ENCODE measurements at regions not wholly inside any gene's neighbourhood (a gene's known extent, or its start where the extent isn't known, plus 50 kb on each side); places are given as distances from the start of the nearest gene placed in this dataset.

DNA sequence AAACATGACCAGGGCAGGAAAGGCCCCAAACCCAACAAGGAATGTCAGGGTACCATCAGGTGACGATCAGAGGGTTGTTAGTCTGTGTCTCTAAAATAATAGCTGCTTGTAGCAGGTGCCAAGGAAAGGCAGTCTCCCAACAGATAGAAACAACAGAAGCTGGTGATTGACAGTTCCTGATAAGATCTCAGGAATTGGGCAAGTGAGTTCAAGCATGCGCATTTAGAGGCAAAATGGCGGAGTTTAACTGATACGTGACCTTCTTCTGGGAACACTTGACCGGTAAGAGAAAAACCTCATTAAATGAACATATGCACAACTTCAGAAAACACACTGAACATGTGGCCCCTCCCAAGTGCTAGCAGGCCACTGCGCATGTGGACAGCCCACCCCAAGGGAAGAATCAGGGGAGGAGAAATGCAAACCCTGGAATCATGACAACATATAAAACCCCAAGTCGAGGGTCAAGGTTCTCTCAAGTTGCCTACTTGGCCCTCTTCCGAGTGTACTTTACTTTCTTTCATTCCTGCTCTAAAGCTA, 664.9 kb downstream of the KCNJ3 start:
- Mint-ChIP-seq H3K4me1 (ENCODE audit: insufficient read depth, unreplicated experiment) (no peaks in the 10 kb centered on the region), H3K27me3 (ENCODE audit: insufficient read depth, unreplicated experiment) (no peaks in the 10 kb centered on the region), H3K9me3 (ENCODE audit: unreplicated experiment) (no peaks in the 10 kb centered on the region), H3K27ac (ENCODE audit: low read depth, unreplicated experiment) (no peak overlapping the region), H3K4me3 (ENCODE audit: unreplicated experiment) (no peak overlapping the region), H3K36me3 (ENCODE audit: insufficient read depth, unreplicated experiment) (no peaks in the 10 kb centered on the region)
- no TSS peak for BruUV-seq (replicated peaks)
- ChIA-PET CTCF (interaction anchor here (1.3 to 1.7 kb wide), 3 partner anchors 10 to 1693 kb away, joined by 3 to 6 read pairs (median 4); no protein-coding TSS in a partner anchor), POLR2A (no interaction called here)
- intact Hi-C loops (cut with micrococcal nuclease), result no loop called here
- TF ChIP-seq, protein P1, sequence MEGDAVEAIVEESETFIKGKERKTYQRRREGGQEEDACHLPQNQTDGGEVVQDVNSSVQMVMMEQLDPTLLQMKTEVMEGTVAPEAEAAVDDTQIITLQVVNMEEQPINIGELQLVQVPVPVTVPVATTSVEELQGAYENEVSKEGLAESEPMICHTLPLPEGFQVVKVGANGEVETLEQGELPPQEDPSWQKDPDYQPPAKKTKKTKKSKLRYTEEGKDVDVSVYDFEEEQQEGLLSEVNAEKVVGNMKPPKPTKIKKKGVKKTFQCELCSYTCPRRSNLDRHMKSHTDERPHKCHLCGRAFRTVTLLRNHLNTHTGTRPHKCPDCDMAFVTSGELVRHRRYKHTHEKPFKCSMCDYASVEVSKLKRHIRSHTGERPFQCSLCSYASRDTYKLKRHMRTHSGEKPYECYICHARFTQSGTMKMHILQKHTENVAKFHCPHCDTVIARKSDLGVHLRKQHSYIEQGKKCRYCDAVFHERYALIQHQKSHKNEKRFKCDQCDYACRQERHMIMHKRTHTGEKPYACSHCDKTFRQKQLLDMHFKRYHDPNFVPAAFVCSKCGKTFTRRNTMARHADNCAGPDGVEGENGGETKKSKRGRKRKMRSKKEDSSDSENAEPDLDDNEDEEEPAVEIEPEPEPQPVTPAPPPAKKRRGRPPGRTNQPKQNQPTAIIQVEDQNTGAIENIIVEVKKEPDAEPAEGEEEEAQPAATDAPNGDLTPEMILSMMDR (IDR thresholded peaks at IDR 0.05; ENCODE audit: unreplicated experiment), result no peak
- no peak for DNase-seq (ENCODE audit: unreplicated experiment)

DNA sequence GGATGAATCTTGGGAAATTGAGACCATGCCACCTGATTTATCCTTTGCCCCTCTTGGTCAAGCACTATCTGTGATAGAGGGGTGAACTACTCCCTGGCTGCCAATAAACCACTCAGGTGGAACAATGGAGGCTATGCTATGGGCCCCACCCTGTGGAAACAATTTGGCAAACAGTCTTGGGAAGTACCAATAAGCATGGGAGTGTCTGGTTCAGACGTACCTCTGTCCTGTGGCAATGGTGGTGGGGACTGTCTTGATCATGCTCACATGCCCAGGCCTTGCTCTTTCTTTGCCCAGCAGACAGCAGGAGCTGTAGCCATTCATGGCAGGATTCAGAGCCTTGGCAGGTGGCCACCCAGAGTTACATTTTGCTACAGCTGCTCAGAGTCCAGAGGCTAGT, 658.7 kb downstream of the KCNJ3 start:
- ChIA-PET POLR2A (no interaction called here), CTCF (no interaction called here)
- no peaks in the 10 kb centered on the region for H3K27me3 Mint-ChIP-seq (ENCODE audit: insufficient read depth, unreplicated experiment)
- H3K36me3 Mint-ChIP-seq (ENCODE audit: insufficient read depth, unreplicated experiment), result no peaks in the 10 kb centered on the region
- no TSS peak for BruUV-seq (replicated peaks)
- H3K9me3 Mint-ChIP-seq (ENCODE audit: unreplicated experiment), result no peaks in the 10 kb centered on the region
- no peak for DNase-seq (ENCODE audit: unreplicated experiment)
- H3K4me1 Mint-ChIP-seq (ENCODE audit: insufficient read depth, unreplicated experiment), result no peaks in the 10 kb centered on the region
- no peak overlapping the region for H3K4me3 Mint-ChIP-seq (ENCODE audit: unreplicated experiment)
- intact Hi-C loops (cut with micrococcal nuclease), result no loop called here
- TF ChIP-seq, protein P1 (IDR thresholded peaks at IDR 0.05; ENCODE audit: unreplicated experiment), result no peak
- H3K27ac Mint-ChIP-seq (ENCODE audit: low read depth, unreplicated experiment), result no peak overlapping the region

DNA sequence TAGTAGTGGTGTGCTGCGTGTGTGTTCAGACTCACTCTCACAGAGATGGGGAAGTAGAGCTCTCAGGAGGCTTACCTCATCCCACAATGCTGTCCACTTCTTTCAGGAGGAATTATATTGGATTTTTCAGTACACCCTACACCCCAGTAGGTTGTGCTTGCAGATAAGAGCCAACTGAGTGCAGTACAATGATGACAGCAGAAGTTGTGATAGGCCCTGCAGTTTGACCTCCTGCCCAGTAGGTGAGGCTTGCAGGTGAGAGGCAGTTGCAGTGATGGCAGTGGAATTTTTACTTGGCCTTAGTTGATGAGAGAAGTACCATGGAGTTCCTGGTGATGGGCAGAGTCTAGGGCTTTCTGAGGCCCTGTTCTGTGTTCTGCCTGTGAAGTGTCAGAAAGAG, 657.8 kb downstream of the KCNJ3 start:
- H3K4me3 Mint-ChIP-seq (ENCODE audit: unreplicated experiment), result no peak overlapping the region
- POLR2A ChIA-PET, result no interaction called here
- no peaks in the 10 kb centered on the region for H3K4me1 Mint-ChIP-seq (ENCODE audit: insufficient read depth, unreplicated experiment)
- no TSS peak for BruUV-seq (replicated peaks)
- H3K27ac Mint-ChIP-seq (ENCODE audit: low read depth, unreplicated experiment), result no peak overlapping the region
- no peak for DNase-seq (ENCODE audit: unreplicated experiment)
- no peaks in the 10 kb centered on the region for H3K9me3 Mint-ChIP-seq (ENCODE audit: unreplicated experiment)
- no peaks in the 10 kb centered on the region for H3K36me3 Mint-ChIP-seq (ENCODE audit: insufficient read depth, unreplicated experiment)
- H3K27me3 Mint-ChIP-seq (ENCODE audit: insufficient read depth, unreplicated experiment), result no peaks in the 10 kb centered on the region
- TF ChIP-seq, protein P1 (IDR thresholded peaks at IDR 0.05; ENCODE audit: unreplicated experiment), result no peak
- intact Hi-C loops (cut with micrococcal nuclease), result no loop called here
- CTCF ChIA-PET, result interaction anchor here (0.7 kb wide), 1 partner anchor 1979 kb away, joined by 3 read pairs; no protein-coding TSS in a partner anchor

- CTCF ChIA-PET, result interaction anchor here (0.6 kb wide), 2 partner anchors 41 to 472 kb away, joined by 3 read pairs; no protein-coding TSS in a partner anchor
- Mint-ChIP-seq H3K27ac (ENCODE audit: low read depth, unreplicated experiment) (no peak overlapping the region), H3K27me3 (ENCODE audit: insufficient read depth, unreplicated experiment) (no peaks in the 10 kb centered on the region), H3K36me3 (ENCODE audit: insufficient read depth, unreplicated experiment) (no peaks in the 10 kb centered on the region), H3K9me3 (ENCODE audit: unreplicated experiment) (no peaks in the 10 kb centered on the region), H3K4me1 (ENCODE audit: insufficient read depth, unreplicated experiment) (no peaks in the 10 kb centered on the region), H3K4me3 (ENCODE audit: unreplicated experiment) (no peak overlapping the region)
- DNase-seq (ENCODE audit: unreplicated experiment), result no peak
- no TSS peak for BruUV-seq (replicated peaks)
- TF ChIP-seq, protein P1 (IDR thresholded peaks at IDR 0.05; ENCODE audit: unreplicated experiment), result no peak
- POLR2A ChIA-PET, result no interaction called here
- intact Hi-C loops (cut with micrococcal nuclease), result no loop called here
Measured at GRCh38 chr2:155350783-155351580, 652.5 kb downstream of the KCNJ3 start.

All from MCF 10A (cell line).